Stimulated activated CD4-positive, alpha-beta T cell treated with anti-CD3 and anti-CD28 coated beads, Interleukin-12 subunit alpha, Interleukin-12 subunit beta, amount 100 ng/mL, for 4 hours (primary cell): ENCODE measurements at regions not wholly inside any gene's neighbourhood (a gene's known extent, or its start where the extent isn't known, plus 50 kb on each side); places are given as distances from the start of the nearest gene placed in this dataset.
"Not testable (repeated sequence)": the region's sequence is repeated elsewhere in the genome, so short reads cannot be mapped to it uniquely, and the experiment has no call there.

Source experiments
- DNase-seq: peaks from one replicate; pipeline ENCODE4 v3.0.0-alpha.2; 2020

DNA sequence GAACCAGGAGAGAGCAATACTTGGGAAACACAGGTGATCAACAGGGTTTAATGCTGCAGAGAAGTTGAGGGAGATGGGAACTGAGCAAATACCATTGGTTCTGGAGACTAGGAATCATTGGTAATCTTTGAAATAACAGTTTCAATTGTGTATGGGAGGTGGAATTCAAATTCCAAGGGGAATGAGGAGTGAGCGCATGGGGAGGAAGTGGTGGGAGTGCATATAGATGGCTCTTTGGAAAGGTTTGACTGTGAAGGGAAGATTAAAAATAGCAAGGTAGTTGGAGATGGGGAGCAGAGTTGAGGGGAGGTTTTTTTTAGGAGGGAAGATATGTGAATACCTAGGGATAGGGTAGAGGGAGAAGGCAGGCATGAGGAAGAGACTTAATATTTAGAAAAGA, 51.1 kb upstream of the ROPN1 start:
- no peak for DNase-seq

DNA sequence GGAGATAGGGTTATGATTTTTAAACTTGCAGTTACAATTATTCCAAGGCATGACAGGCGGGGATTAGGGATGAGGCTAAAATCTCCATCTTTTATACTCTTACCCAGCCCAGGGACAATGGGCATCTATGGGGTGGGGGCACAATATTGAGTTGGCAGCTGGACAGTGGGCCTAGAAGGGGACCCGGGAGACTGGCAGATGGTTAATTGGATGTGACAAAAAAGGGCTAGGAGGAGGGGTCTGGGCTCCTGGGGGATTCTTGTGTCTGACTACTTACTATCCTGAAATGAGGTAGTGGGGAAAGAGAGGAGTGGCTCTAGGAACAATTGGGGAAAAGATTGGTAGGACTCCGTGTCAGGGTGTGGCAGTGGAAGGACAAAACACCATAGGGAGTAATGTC, 53.0 kb upstream of the ROPN1 start:
- DNase-seq, result no peak

DNA sequence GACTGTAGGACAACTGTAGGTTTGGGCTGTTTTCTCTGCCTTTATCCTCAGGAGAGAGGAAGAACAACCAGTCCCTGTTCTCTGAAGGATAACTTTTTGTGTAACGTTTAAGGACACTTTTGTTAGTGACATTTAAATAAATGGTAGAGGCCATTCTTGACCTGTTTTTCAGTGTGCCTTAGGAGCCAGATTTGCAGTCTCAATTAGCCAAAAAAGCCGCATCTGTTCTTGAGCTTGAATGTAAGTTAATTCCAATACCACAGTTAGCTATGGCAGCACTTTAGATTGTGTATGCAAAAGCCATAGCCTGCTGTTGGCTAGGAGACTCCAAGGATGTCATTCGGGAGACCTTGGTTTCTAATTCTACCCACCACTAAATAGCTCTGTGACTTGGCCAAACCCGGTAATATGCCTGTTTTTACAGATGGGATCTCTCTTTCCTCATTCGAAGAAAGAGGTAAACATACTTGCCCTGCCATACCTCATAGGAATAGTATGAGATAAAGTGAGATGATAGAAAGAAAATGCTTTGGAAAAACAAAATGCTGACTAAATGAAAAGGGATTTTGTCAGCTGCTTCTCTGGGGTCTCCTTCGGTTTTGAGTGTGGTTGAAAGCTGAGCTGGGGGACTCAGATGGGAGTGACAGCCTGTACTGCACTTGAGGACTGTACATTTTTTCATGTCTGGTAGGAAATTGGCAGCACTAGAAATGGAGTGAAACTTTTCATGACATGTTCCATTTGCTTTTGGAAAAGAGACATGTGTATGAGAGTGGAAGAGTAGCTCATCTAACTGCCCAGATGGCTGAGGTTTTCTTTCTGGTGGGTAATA, 57.3 kb upstream of the ROPN1 start:
- DNase-seq, result no peak

DNA sequence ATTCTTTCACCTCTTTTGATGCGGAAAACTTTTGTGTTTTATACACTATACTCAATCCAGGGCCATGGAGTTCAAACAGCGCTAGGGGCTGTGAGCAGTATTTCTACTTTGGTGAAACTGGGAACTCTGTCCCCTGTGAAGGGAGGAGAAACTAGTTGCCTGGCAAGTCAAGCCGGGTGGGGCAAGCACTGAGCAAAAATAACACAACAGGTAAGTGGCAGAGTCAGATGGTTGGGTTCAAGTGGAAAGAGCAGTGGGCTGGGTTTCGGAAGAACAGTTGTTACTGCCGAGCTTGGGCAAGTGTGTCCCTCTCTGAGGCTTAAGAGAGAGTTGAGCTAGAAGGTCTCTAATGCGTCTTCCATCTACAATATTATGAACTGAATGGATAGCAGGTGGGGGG, 59.7 kb upstream of the ROPN1 start:
- DNase-seq, result no peak

DNA sequence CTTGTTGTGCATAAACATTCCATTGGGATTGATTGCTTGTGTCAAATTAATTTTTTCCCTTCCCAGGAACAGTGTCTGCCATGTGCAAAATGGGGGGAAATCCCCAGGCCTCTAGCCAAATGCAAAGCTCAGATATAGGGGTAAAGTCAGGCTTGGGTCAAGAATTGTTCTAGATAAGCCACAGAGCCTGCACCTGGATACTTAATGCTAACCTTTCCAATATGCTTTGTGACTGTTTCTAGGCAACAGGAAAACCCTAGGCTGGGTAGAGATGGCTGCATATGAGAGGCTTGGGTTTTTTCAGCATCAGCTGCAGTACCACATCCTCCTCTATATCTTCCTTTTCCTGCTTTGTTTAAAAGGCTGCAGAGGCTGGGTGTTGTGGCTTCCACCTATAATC, 61.9 kb upstream of the ROPN1 start:
- no peak for DNase-seq

- DNase-seq, result no peak
Measured at GRCh38 chr3:124056846-124057245, 64.9 kb upstream of the ROPN1 start.

DNA sequence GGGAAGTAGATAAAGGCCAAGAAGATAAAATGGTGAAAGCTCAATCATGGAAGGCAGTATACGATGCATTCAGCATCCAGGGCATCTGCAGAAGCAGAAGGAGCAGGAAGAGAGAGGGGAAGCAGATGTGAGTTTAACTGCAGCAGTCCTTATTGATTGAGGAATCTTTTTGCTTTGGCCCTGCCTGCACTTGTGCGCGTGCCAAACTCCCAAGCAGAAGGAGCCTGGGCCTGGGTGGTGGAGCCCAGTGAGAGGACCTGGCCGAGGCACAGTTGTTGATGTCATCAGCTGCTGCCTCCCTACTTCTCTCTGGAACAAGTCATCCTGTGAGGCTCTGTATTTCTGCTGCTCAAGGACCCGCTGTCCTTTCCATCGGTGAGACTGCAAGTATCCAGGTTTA, 65.5 kb upstream of the ROPN1 start:
- DNase-seq, result no peak

DNA sequence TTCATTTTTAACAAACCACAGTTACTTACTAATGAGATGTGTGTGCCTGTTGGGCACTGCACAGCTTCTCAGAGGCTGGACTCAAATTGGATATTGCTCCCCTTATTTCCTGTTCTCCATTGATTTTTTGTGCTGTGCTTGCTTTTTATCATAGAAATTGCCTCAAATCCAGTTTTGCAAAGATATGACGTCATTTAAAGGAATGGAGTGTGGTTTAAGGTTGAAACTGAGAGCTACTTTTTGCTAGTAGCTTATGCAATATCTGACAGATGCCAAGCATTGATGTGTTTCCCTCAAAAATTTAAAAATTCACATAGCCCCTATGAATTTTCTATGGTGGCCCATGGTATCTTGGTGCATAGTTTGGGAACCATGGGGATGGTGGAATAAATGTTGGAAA, 67.7 kb upstream of the ROPN1 start:
- no peak for DNase-seq

DNA sequence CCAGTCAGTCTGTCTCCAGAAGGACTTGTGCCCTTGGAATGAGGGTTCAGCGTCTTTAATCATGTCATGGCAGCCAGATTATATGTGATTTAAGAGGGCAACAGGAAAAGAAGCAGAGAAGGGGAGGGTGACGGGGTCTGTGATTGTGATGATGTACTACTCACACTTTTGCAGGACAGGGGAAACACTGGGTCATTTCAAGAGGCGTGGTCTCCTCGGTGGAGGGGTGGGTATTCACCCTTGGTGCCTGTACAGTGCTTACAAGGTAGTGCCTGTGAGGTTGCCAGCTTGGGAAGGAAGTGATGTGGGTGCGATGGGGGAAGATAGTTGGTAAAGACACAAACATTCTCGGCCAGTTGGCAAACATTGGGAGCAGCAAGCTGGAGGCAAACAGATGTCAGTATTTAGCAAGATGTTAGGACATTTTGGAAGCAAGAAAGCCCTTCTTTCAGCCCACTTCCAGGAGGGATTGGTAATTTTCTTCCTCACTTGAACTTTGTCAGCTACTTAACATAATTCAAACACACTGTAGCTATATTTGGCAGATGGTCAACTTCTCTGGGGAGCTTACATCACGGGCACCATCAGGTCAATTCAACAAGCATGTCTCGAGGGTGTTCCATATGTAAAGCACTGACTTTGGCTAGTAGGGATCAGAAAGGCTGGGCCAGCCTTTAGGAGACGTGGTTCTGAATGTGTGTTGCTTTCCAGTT, 71.4 kb upstream of the ROPN1 start:
- DNase-seq, result no peak

- no peak for DNase-seq
Measured at GRCh38 chr3:124064050-124064449, 72.1 kb upstream of the ROPN1 start.

DNA sequence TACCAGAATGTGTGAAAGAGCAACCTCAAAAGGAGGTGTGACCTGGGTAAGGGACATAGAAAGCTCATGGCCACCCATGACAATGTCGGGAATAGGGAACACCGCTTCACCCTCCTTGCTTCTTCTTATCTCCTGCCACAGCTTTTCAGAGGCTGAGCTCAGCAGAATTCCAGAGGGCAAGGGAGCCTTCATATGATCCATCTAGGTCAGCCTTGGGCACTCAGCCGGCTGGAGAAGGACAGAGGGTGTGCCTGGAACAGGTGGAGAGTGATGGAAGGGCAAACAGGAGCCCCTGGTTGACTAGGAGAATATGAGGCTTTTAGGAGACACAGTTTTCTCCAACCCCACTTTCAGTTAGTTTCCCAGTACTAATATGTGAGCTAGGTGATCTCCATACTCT, 74.6 kb upstream of the ROPN1 start:
- DNase-seq, result not testable (repeated sequence)

DNA sequence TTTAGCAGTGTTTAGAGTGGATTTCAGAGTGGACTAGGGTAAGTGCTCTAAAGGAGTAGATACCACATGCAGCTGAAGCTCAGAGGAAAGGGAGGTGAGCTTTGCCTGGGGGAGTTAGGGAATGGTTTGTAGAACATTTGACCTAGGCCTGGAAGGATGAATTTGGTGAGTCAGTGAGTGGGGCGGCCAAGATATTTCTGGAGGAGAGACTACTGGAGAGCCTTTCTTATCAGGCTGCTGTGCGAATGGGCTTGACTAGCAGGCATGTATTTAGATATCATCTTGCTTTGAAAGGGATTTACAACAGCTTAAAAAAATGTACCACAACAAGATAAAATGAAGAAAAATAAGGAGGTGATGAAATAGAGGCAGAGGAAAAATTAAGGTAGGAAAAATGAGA, 77.8 kb upstream of the ROPN1 start:
- DNase-seq, result not testable (repeated sequence)

GRCh38 chr3:124075090-124075489, 83.2 kb upstream of the ROPN1 start:
- DNase-seq, result not testable (repeated sequence)

DNA sequence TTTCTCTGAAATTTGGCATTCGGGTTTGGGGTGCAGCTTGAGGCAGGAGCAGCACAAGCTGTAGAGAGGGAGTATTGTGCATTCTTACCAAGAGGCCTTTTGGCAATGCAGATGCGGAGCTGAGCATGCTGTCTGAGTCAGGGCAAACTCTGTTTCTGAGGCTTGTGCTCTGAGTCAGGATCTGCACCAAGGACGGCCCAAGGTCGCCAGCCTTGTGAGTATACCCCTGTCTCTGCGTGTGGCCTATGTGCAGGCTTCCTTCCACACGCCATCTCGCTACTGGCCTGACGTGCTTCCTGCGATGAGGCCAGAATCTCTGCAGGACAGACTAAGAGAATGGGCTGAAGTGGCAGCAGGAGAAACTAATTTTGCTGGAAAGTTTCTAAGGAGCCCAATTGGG, 83.8 kb upstream of the ROPN1 start:
- DNase-seq, result no peak

DNA sequence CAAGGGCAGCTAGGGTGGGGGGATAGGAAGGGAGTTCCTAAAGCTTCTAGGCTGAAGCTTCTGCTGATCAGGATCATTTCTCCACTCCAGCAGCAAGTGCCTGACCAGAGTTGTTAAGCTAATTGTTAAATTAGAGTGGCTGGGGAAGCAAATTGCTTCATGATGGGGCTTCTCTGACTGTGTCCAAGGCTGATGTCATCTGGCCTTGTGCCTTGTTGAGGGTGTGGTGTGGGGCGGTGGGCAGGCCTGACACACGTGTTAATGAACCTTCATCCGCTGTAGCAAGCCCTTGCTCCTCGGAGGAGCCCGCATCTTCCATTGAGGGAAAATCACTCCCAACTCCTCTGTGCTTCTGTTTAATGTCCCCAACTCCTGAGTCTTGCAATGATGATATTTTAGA, 84.3 kb upstream of the ROPN1 start:
- DNase-seq, result no peak

GRCh38 chr3:124078953-124079911, 87.3 kb upstream of the ROPN1 start:
- DNase-seq, result no peak

DNA sequence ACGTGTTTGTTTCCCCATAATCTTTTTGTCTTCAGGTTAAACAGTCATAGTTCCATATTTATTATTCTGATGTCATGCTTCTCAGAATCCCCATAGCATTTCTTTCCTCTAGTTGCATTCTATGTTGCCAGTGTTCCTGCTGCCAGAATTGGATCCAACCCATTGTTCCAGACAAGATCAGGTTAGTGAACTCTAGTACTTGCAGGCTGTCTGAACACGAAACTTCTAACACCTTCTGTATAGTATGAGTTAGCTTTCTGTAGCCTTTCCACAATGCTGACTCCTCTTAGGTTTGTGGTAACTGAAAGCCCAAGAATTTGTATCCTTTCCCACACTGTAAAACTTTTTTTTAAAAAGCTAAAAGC, 88.0 kb upstream of the ROPN1 start:
- DNase-seq, result no peak

DNA sequence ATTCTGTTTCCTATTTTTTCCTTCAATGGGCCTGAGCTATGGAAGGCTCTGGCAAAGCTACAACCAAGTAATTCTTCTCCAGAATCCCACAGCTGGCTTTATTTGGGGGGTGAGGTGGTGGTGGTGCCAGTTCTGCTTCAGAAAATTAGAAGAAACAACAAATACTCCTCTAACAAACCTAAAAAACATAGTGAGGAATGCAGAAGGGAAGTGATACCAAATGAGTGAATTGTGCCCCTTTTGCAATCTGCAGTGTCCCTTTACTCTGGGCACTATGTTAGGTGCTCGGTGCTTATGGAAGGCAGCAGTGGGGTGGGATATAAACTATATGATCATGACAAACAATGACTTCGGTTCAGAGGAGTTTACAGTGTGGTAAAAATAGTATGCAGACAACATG, 90.4 kb upstream of the ROPN1 start:
- no peak for DNase-seq

DNA sequence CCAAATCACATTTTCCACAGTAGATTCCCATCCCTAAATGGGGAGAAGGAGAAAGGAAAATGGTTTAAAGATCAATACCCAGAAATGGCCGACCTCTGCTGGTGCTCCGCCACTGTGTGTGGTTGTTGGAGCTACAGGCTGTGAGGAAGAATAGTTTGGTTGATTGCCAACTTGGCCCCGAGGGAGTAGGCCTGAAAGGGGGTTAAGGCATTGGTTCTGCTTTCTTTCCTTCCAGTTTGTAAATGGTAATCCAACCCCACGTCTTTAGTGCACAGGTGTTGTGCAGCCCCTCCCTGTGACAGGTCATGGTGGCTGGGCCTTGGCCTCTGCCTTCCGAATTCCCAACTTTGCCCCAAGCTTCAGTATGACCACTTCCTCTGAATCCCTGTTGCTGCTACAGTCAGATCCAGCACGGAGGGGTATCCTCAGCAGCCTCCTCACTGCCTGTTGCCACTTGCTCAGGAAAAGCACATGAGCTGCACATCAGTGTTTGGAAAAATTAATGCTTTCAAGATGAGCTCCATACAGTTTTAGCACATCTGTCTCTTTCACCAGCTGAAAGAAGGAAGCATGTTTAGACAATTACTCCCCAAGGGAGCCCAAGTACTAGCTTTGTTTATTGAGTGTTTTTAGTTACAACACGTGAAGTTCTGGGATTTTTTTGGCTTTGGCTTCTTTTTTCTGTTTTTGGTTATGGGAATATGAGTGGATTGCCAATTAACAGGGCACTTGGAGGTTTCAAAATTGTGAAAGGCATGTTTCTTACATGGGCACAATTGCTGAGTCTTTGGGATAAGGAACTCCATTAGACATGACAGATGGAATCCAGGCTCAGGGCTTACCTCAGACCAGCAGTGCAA, 92.3 kb upstream of the ROPN1 start:
- no peak for DNase-seq

DNA sequence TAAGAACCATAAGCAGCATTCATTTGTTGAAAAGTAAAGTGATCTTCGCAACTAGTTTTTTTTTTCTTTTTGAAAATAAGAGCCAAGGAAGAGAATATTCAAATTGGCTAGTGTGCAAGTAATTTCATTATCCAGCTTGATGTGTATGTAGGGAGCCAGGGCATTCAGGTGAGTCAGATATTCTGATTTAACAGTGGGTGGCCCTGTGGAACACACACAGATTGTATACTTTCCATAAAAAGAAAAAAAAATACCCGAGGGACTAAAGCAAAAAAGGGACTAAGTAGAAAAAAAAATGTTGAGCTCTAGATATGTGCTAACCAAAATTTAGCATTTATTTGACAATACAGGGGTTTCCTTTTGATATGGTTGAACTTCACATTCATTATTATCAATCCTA, 96.9 kb upstream of the ROPN1 start:
- DNase-seq, result no peak

GRCh38 chr3:124089214-124089613, 97.3 kb upstream of the ROPN1 start:
- no peak for DNase-seq

GRCh38 chr3:124091716-124092115, 99.8 kb upstream of the ROPN1 start:
- DNase-seq, result no peak

GRCh38 chr3:124092811-124093210, 100.9 kb upstream of the ROPN1 start:
- no peak for DNase-seq
